OCI-LY1 (cell line): ENCODE measurements at regions not wholly inside any gene's neighbourhood (a gene's known extent, or its start where the extent isn't known, plus 50 kb on each side); places are given as distances from the start of the nearest gene placed in this dataset.

Experiments
- H2AFZ ChIP-seq: fragments of 200-600 bp; sonication (generic), shearing (Covaris generic); 2 replicates; pipeline ENCODE4 v1.6.0; 2014; ENCODE audit warnings: antibody characterized with exemption, mild to moderate bottlenecking, low read length
- H3F3A ChIP-seq: fragments of 200-600 bp; sonication (generic), shearing (Covaris generic); 2 replicates; pipeline ENCODE4 v1.6.0; 2014; ENCODE audit warnings: mild to moderate bottlenecking, antibody characterized with exemption, low read length, moderate library complexity; ENCODE audit not compliant: insufficient read depth
- H3K27ac ChIP-seq: fragments of 200-600 bp; sonication (generic); 2 replicates; pipeline ENCODE4 v1.5.1; 2014; ENCODE audit warnings: low read length, mixed run types, mild to moderate bottlenecking, low read depth; ENCODE audit not compliant: poor library complexity, severe bottlenecking
- H3K27me3 ChIP-seq: fragments of 200-600 bp; sonication (generic); 2 replicates; pipeline ENCODE4 v1.6.0; 2014; ENCODE audit warnings: antibody characterized with exemption, mild to moderate bottlenecking, low read length, moderate library complexity; ENCODE audit not compliant: insufficient read depth
- H3K36me3 ChIP-seq: fragments of 200-600 bp; sonication (generic); 2 replicates; pipeline ENCODE4 v1.6.1; 2014; ENCODE audit warnings: mild to moderate bottlenecking, antibody characterized with exemption, low read length, moderate library complexity, mixed read lengths; ENCODE audit not compliant: insufficient read depth
- H3K4me1 ChIP-seq: fragments of 200-600 bp; sonication (generic); 2 replicates; pipeline ENCODE4 v1.5.1; 2014; ENCODE audit warnings: mild to moderate bottlenecking, low read length, moderate library complexity; ENCODE audit not compliant: insufficient read depth, severe bottlenecking
- H3K4me2 ChIP-seq: fragments of 200-600 bp; sonication (generic), shearing (Covaris generic); 2 replicates; pipeline ENCODE4 v1.6.1; 2014; ENCODE audit warnings: low read length
- H3K4me3 ChIP-seq: fragments of 200-600 bp; sonication (generic); 2 replicates; pipeline ENCODE4 v1.5.1; 2014; ENCODE audit warnings: low read length, low read depth, mild to moderate bottlenecking, mixed read lengths; ENCODE audit not compliant: poor library complexity, severe bottlenecking
- H3K79me2 ChIP-seq: fragments of 200-600 bp; shearing (Covaris generic); 2 replicates; pipeline ENCODE4 v1.6.1; 2016; ENCODE audit warnings: mixed run types, low read length, mixed read lengths; ENCODE audit not compliant: insufficient read depth
- H3K9ac ChIP-seq: fragments of 200-600 bp; sonication (generic), shearing (Covaris generic); 2 replicates; pipeline ENCODE4 v1.6.1; 2014; ENCODE audit warnings: mild to moderate bottlenecking, low read length, mixed read lengths
- H3K9me2 ChIP-seq: fragments of 200-600 bp; sonication (generic), shearing (Covaris generic); 2 replicates; pipeline ENCODE4 v1.6.1; 2014; ENCODE audit warnings: low read depth, mild to moderate bottlenecking, low read length, mixed read lengths
- H3K9me3 ChIP-seq: fragments of 200-600 bp; shearing (Covaris generic); 2 replicates; pipeline ENCODE4 v1.6.1; 2014; ENCODE audit warnings: low read length, mixed read lengths
- H4K20me1 ChIP-seq: fragments of 200-600 bp; sonication (generic), shearing (Covaris generic); 2 replicates; pipeline ENCODE4 v1.6.0; 2016; ENCODE audit warnings: mild to moderate bottlenecking, low read length; ENCODE audit not compliant: insufficient read depth
- CTCF ChIP-seq: fragments of 200-600 bp; sonication (generic), shearing (Covaris generic); IDR thresholded peaks from 2 replicates; pipeline ENCODE4 v1.5.1; 2017; ENCODE audit warnings: mild to moderate bottlenecking, antibody characterized with exemption, low read length, moderate library complexity, mixed read lengths
- EZH2 ChIP-seq: fragments of 200-600 bp; sonication (generic), shearing (Covaris generic); IDR thresholded peaks from 2 replicates; pipeline ENCODE4 v1.8.0; 2017; ENCODE audit warnings: borderline replicate concordance, mixed run types, mild to moderate bottlenecking, antibody characterized with exemption, low read length, moderate library complexity, mixed read lengths

- Histone ChIP-seq H3K27ac (no peak overlapping the region), H3K9ac (no peak overlapping the region), H2AFZ (no peak overlapping the region), H3K79me2 (no peaks in the 10 kb centered on the region), H4K20me1 (no peaks in the 10 kb centered on the region), H3F3A (no peaks in the 10 kb centered on the region), H3K4me1 (no peaks in the 10 kb centered on the region), H3K4me3 (no peak overlapping the region), H3K4me2 (no peak overlapping the region), H3K9me3 (no peaks in the 10 kb centered on the region), H3K36me3 (no peaks in the 10 kb centered on the region), H3K27me3 (no peaks in the 10 kb centered on the region), H3K9me2 (no peaks in the 10 kb centered on the region)
- TF ChIP-seq CTCF (no peak), EZH2 (no peak)
Measured at GRCh38 chr5:3105581-3105980, 354.1 kb upstream of the IRX2 start.

GRCh38 chr5:3105172-3105571 lies 353.7 kb upstream of the IRX2 start:
- H3K27ac ChIP-seq = no peak overlapping the region
- no peaks in the 10 kb centered on the region for H3F3A ChIP-seq
- no peaks in the 10 kb centered on the region for H3K79me2 ChIP-seq
- no peaks in the 10 kb centered on the region for H3K27me3 ChIP-seq
- no peak overlapping the region for H3K4me2 ChIP-seq
- no peak overlapping the region for H2AFZ ChIP-seq
- H3K4me1 ChIP-seq = no peaks in the 10 kb centered on the region
- no peaks in the 10 kb centered on the region for H3K9me3 ChIP-seq
- H4K20me1 ChIP-seq = no peaks in the 10 kb centered on the region
- H3K4me3 ChIP-seq = no peak overlapping the region
- no peaks in the 10 kb centered on the region for H3K36me3 ChIP-seq
- H3K9ac ChIP-seq = no peak overlapping the region
- TF ChIP-seq CTCF = no peak
- no peak for TF ChIP-seq EZH2
- no peaks in the 10 kb centered on the region for H3K9me2 ChIP-seq

GRCh38 chr5:3104429-3105060 lies 353.1 kb upstream of the IRX2 start:
- Histone ChIP-seq H3K4me3 (no peak overlapping the region), H2AFZ (no peak overlapping the region), H3K79me2 (no peaks in the 10 kb centered on the region), H4K20me1 (no peaks in the 10 kb centered on the region), H3K27me3 (no peaks in the 10 kb centered on the region), H3F3A (no peaks in the 10 kb centered on the region), H3K9ac (no peak overlapping the region), H3K4me2 (no peak overlapping the region), H3K9me3 (no peaks in the 10 kb centered on the region), H3K9me2 (no peaks in the 10 kb centered on the region), H3K27ac (no peak overlapping the region), H3K4me1 (no peaks in the 10 kb centered on the region), H3K36me3 (no peaks in the 10 kb centered on the region)
- no peak for TF ChIP-seq EZH2
- no peak for TF ChIP-seq CTCF
